ENCODE measurements at regions not wholly inside any gene's neighbourhood (a gene's known extent, or its start where the extent isn't known, plus 50 kb on each side); places are given as distances from the start of the nearest gene placed in this dataset.

DNA sequence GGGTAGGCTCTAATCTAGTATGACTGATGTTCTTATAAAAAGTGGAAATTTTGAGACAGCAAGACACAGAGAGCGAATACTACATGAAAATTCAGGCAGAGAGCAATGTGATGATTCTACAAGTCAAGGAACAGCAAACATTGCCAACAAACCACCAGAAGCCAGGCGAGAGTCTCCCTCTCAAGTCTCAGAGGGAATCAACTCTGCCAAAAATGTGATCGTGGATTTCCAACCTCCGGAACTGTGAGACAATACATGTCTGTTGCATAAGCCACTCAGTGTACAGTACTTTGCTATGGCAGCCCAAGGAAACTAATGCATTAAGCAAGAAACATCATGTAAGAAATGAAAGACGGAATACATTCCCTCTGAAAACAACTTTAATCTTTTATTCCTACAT is 52.1 kb upstream of the CCNG1 start:
- TF ChIP-seq CTCF (IDR thresholded peaks at IDR 0.05; ENCODE audit: extremely low read depth in 1 of 2, insufficient read depth in 1 of 2, low read depth in 1 of 2, low read length in 2 of 2) (no peak), POLR2A (IDR thresholded peaks at IDR 0.05; ENCODE audit: low read depth, low read length) (no peak), EZH2 (IDR thresholded peaks at IDR 0.05; ENCODE audit: borderline replicate concordance, low read depth, low read length, severe bottlenecking) (no peak)

Data from endothelial cell of umbilical vein (primary cell).